BLaER1 treated with 17β-estradiol and CSF1 and Interleukin-3, amounts not matched to agents 10 nM and 100 nM (cell line): ENCODE measurements at regions not wholly inside any gene's neighbourhood (a gene's known extent, or its start where the extent isn't known, plus 50 kb on each side); places are given as distances from the start of the nearest gene placed in this dataset.
"Not testable (repeated sequence)": the region's sequence is repeated elsewhere in the genome, so short reads cannot be mapped to it uniquely, and the experiment has no call there.

Experiments used
- H3K27ac ChIP-seq, 11 experiments: shearing (Covaris generic); formaldehyde crosslinking; 2 replicates each; pipeline ENCODE4 v1.8.1; 2022
- H3K27me3 ChIP-seq, 11 experiments: shearing (Covaris generic); formaldehyde crosslinking; 2 replicates each; pipeline ENCODE4 v1.8.1; 2022
- H3K36me3 ChIP-seq, 11 experiments: shearing (Covaris generic); formaldehyde crosslinking; 2 replicates each; pipeline ENCODE4 v1.8.1; 2022
- H3K4me1 ChIP-seq, 10 experiments: shearing (Covaris generic); formaldehyde crosslinking; 2 replicates each; pipeline ENCODE4 v1.8.1; 2022
- H3K4me2 ChIP-seq, 11 experiments: shearing (Covaris generic); formaldehyde crosslinking; 2 replicates each; pipeline ENCODE4 v1.8.1; 2022
- H3K4me3 ChIP-seq, 10 experiments: shearing (Covaris generic); formaldehyde crosslinking; 2 replicates each; pipeline ENCODE4 v1.8.1; 2022
- H3K9ac ChIP-seq, 11 experiments: shearing (Covaris generic); formaldehyde crosslinking; 2 replicates each; pipeline ENCODE4 v1.8.1; 2022
- H3K9me3 ChIP-seq, 11 experiments: shearing (Covaris generic); formaldehyde crosslinking; replicated peaks in 1 of 11; 2 replicates each; pipeline ENCODE4 v1.8.1; 2022
- H4K20me1 ChIP-seq, 11 experiments: shearing (Covaris generic); formaldehyde crosslinking; 2 replicates each; pipeline ENCODE4 v1.8.1; 2022
- Cebpa-rat ChIP-seq, 11 experiments: shearing (Covaris generic); IDR thresholded peaks; 2 replicates each; pipeline ENCODE4 v1.8.1; 2022

- H3K4me2 ChIP-seq: peak overlapping the region in 4 of 11 experiments; percentile 13 to 83 (median 74); a peak in 8 of 22 replicates
- H3K4me3 ChIP-seq: peak overlapping the region in 3 of 10 experiments; percentile 12 to 41 (median 23); a peak in 3 of 20 replicates
- peaks cover 0 to 46% (median 0%) of the 10 kb centered on the region in 10 experiments; a peak in 8 of 20 replicates for H3K4me1 ChIP-seq
- peak overlapping the region in 4 of 11 experiments; percentile 45 to 62 (median 48); a peak in 7 of 22 replicates for H3K9ac ChIP-seq
- no peaks in the 10 kb centered on the region for H3K9me3 ChIP-seq
- H3K27me3 ChIP-seq: no peaks in the 10 kb centered on the region
- H4K20me1 ChIP-seq: no peaks in the 10 kb centered on the region
- H3K27ac ChIP-seq: peak overlapping the region in 5 of 11 experiments; percentile 41 to 73 (median 70); a peak in 8 of 22 replicates
- no peak for TF ChIP-seq Cebpa-rat (IDR thresholded peaks at IDR 0.05)
- no peaks in the 10 kb centered on the region for H3K36me3 ChIP-seq
Observed at GRCh38 chr6:138673346-138674014, 100.1 kb upstream of the CCDC28A start.

GRCh38 chr6:138674444-138674843 lies 99.1 kb upstream of the CCDC28A start:
- H3K27ac ChIP-seq, H4K20me1 ChIP-seq, H3K9ac ChIP-seq, H3K9me3 ChIP-seq, H3K4me3 ChIP-seq, H3K27me3 ChIP-seq, H3K36me3 ChIP-seq: not testable (repeated sequence)
- H3K4me1 ChIP-seq: peaks cover 0 to 42% (median 0%) of the 10 kb centered on the region in 10 experiments; a peak in 8 of 20 replicates
- 0 out of 22 replicates have a peak overlapping the region, but pooled peaks of 1 of the 11 experiments have one; percentile 83 for H3K4me2 ChIP-seq

- Histone ChIP-seq H3K4me3 (no peak overlapping the region), H4K20me1 (no peaks in the 10 kb centered on the region), H3K9ac (no peak overlapping the region), H3K4me2 (no peak overlapping the region), H3K9me3 (no peaks in the 10 kb centered on the region), H3K4me1 (peaks cover 0 to 18% (median 0%) of the 10 kb centered on the region in 10 experiments; a peak in 8 of 20 replicates), H3K27ac (no peak overlapping the region), H3K36me3 (no peaks in the 10 kb centered on the region; a peak in 1 of 22 replicates), H3K27me3 (no peaks in the 10 kb centered on the region)
- TF ChIP-seq Cebpa-rat (IDR thresholded peaks at IDR 0.05): no peak
Observed at GRCh38 chr6:138677538-138677937, 96.0 kb upstream of the CCDC28A start.

DNA sequence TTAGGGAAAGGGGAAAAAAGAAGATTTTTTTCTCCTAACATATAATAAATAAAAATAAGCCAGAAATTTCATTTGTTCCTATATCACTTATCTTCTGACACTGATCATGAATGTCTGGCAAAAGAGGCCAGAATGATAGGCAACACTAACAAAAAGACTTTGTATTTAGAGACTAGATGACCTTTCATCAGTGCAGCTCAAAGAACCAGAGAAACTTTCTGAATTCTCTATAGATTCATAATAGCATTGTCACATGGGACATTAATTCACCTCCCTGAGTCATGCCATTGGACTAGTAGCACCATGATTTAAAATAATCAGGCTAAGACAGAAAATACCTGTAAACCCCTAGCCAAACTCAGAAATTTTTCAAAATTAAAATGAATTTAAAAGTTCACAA lies 95.4 kb upstream of the CCDC28A start:
- H3K4me3 ChIP-seq: no peak overlapping the region
- H3K9me3 ChIP-seq: no peaks in the 10 kb centered on the region
- no peak for TF ChIP-seq Cebpa-rat (IDR thresholded peaks at IDR 0.05)
- no peak overlapping the region for H3K4me2 ChIP-seq
- peaks cover 0 to 12% (median 0%) of the 10 kb centered on the region in 10 experiments; a peak in 6 of 20 replicates for H3K4me1 ChIP-seq
- H3K27ac ChIP-seq: no peak overlapping the region
- no peaks in the 10 kb centered on the region for H4K20me1 ChIP-seq
- no peaks in the 10 kb centered on the region; a peak in 1 of 22 replicates for H3K36me3 ChIP-seq
- H3K27me3 ChIP-seq: no peaks in the 10 kb centered on the region
- H3K9ac ChIP-seq: no peak overlapping the region

GRCh38 chr6:138680085-138680484 lies 93.5 kb upstream of the CCDC28A start:
- Histone ChIP-seq H3K27ac (no peak overlapping the region), H3K9ac (no peak overlapping the region), H3K36me3 (no peaks in the 10 kb centered on the region; a peak in 1 of 22 replicates), H4K20me1 (no peaks in the 10 kb centered on the region), H3K4me2 (no peak overlapping the region), H3K9me3 (no peaks in the 10 kb centered on the region), H3K27me3 (no peaks in the 10 kb centered on the region), H3K4me1 (peaks cover 0 to 2% (median 0%) of the 10 kb centered on the region in 10 experiments; a peak in 2 of 20 replicates), H3K4me3 (no peak overlapping the region)
- TF ChIP-seq Cebpa-rat (IDR thresholded peaks at IDR 0.05): no peak

- H3K4me1 ChIP-seq: peaks cover 0 to 7% (median 0%) of the 10 kb centered on the region in 10 experiments; a peak in 3 of 20 replicates
- no peaks in the 10 kb centered on the region; a peak in 1 of 22 replicates for H3K36me3 ChIP-seq
- H3K9me3 ChIP-seq: no peaks in the 10 kb centered on the region
- no peak overlapping the region for H3K9ac ChIP-seq
- H3K27me3 ChIP-seq: no peaks in the 10 kb centered on the region
- H3K27ac ChIP-seq: no peak overlapping the region
- no peak overlapping the region for H3K4me2 ChIP-seq
- no peak for TF ChIP-seq Cebpa-rat (IDR thresholded peaks at IDR 0.05)
- no peaks in the 10 kb centered on the region; a peak in 1 of 22 replicates for H4K20me1 ChIP-seq
- H3K4me3 ChIP-seq: no peak overlapping the region
Observed at GRCh38 chr6:138681627-138682026, 91.9 kb upstream of the CCDC28A start.

DNA sequence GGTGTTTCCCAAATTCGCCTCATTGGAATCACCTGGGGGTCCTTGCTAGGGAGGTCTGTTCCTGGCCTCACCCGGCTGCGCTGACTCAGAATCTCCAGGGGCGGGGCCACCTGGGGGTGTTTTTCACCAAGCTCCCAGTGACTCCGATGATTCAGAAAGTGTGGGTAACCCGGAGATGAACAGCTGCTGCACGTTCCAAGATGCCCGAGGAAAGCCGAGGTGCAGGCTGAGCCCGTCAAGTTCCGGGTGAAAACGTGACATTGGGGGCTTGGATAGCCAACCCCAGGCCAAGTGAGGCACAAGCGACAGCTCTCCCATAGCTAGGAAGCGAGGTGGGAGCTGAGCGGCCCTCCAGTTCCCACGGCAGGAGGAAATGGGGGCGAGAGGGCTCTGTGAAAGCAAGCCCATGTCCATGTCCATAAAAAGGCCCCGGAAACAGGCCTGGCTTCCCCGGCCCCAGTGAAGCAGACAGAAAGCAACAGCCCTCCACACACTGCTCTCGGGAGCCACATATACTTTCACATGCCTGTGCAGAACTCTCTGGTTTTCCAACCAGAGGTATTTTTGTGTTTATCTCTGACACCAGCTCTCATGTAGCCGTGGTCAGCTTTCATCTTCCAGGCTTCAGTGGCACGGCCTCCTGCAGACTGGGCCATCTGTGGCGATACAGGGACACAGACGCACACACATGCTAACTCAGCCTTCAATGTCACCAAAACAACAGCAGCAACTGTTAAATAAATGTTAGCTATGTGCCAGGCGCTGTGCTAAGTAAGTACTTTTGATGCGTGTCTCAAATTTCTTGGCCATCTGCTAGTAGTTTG lies 90.7 kb upstream of the CCDC28A start:
- H3K4me3 ChIP-seq: no peak overlapping the region
- H3K9ac ChIP-seq: no peak overlapping the region
- peaks cover 0 to 7% (median 0%) of the 10 kb centered on the region in 10 experiments; a peak in 3 of 20 replicates for H3K4me1 ChIP-seq

GRCh38 chr6:138685257-138685656 lies 88.3 kb upstream of the CCDC28A start:
- no peak overlapping the region for H3K4me3 ChIP-seq
- peak overlapping the region in 3 of 11 experiments; percentile 7 to 39 (median 34); a peak in 3 of 22 replicates for H3K4me2 ChIP-seq
- no peak overlapping the region for H3K9ac ChIP-seq
- peaks cover 0 to 7% (median 0%) of the 10 kb centered on the region in 10 experiments; a peak in 3 of 20 replicates for H3K4me1 ChIP-seq
- no peaks in the 10 kb centered on the region for H3K9me3 ChIP-seq
- no peak for TF ChIP-seq Cebpa-rat (IDR thresholded peaks at IDR 0.05)
- no peaks in the 10 kb centered on the region; a peak in 1 of 22 replicates for H4K20me1 ChIP-seq
- H3K27me3 ChIP-seq: no peaks in the 10 kb centered on the region
- H3K27ac ChIP-seq: no peak overlapping the region
- no peaks in the 10 kb centered on the region; a peak in 1 of 22 replicates for H3K36me3 ChIP-seq

More for the DNA sequence above, 90.7 kb upstream of the CCDC28A start:
- Histone ChIP-seq H3K4me2 (no peak overlapping the region), H3K36me3 (no peaks in the 10 kb centered on the region; a peak in 1 of 22 replicates), H4K20me1 (no peaks in the 10 kb centered on the region; a peak in 1 of 22 replicates), H3K9me3 (no peaks in the 10 kb centered on the region), H3K27me3 (no peaks in the 10 kb centered on the region), H3K27ac (no peak overlapping the region)
- no peak for TF ChIP-seq Cebpa-rat (IDR thresholded peaks at IDR 0.05)

- Histone ChIP-seq H3K36me3 (no peaks in the 10 kb centered on the region; a peak in 1 of 22 replicates), H3K27ac (no peak overlapping the region), H3K9ac (no peak overlapping the region), H3K27me3 (no peaks in the 10 kb centered on the region), H3K9me3 (no peaks in the 10 kb centered on the region), H3K4me2 (no peak overlapping the region), H4K20me1 (no peaks in the 10 kb centered on the region; a peak in 1 of 22 replicates), H3K4me1 (peaks cover 0 to 7% (median 0%) of the 10 kb centered on the region in 10 experiments; a peak in 3 of 20 replicates), H3K4me3 (no peak overlapping the region)
- no peak for TF ChIP-seq Cebpa-rat (IDR thresholded peaks at IDR 0.05)
Observed at GRCh38 chr6:138685781-138686180, 87.8 kb upstream of the CCDC28A start.
